CD14-positive monocyte (primary cell): ENCODE measurements at regions not wholly inside any gene's neighbourhood (a gene's known extent, or its start where the extent isn't known, plus 50 kb on each side); places are given as distances from the start of the nearest gene placed in this dataset. TPM values are rescaled to one million over a fixed set of nuclear protein-coding genes. Genes with fewer than 3 reads are reported as not detected.

Source experiments
- DNase-seq, 3 donors: peaks; one replicate each; pipeline ENCODE4 v3.0.0-alpha.2; 2011 to 2022
- H2AFZ ChIP-seq: 2 replicates; pipeline ENCODE4 v1.6.0; 2012; ENCODE audit warnings: mild to moderate bottlenecking, low read depth, low read length, inconsistent platforms; ENCODE audit not compliant: insufficient read depth, poor library complexity, severe bottlenecking
- H3K27ac ChIP-seq, 2 donors: 1 replicate in 1 of 2; 2 replicates in 1 of 2; pipeline ENCODE4 v1.5.1; 2012 to 2013; ENCODE audit warnings: low read length in 2 of 2, control low read depth in 1 of 2, inconsistent platforms in 1 of 2, low read depth in 1 of 2, mild to moderate bottlenecking in 1 of 2
- H3K27me3 ChIP-seq, 2 donors: one replicate each; pipeline versions ENCODE4 v1.6.0 to v1.6.1; 2011 to 2013; ENCODE audit warnings: low read length in 2 of 2; ENCODE audit not compliant: control insufficient read depth in 2 of 2, insufficient read depth in 2 of 2
- H3K36me3 ChIP-seq, 2 donors: replicated peaks in 1 of 2; 1 replicate in 1 of 2; 2 replicates in 1 of 2; pipeline versions ENCODE4 v1.5.1 to v1.6.1; 2012 to 2013; ENCODE audit warnings: low read length in 2 of 2, control low read depth in 1 of 2, inconsistent platforms in 1 of 2, mild to moderate bottlenecking in 1 of 2; ENCODE audit not compliant: insufficient read depth in 2 of 2, control insufficient read depth in 1 of 2
- H3K4me1 ChIP-seq, 2 donors: 1 replicate in 1 of 2; 2 replicates in 1 of 2; pipeline versions ENCODE4 v1.5.1 to v1.6.1; 2012 to 2013; ENCODE audit warnings: low read length in 2 of 2, control low read depth in 1 of 2, inconsistent platforms in 1 of 2, mild to moderate bottlenecking in 1 of 2, moderate library complexity in 1 of 2; ENCODE audit not compliant: insufficient read depth in 2 of 2, control insufficient read depth in 1 of 2
- H3K4me2 ChIP-seq: replicated peaks from 2 replicates; pipeline ENCODE3; 2012; ENCODE audit warnings: low read length, moderate library complexity, mild to moderate bottlenecking; ENCODE audit not compliant: poor library complexity, severe bottlenecking; ENCODE audit errors: extremely low read depth
- H3K4me3 ChIP-seq, 3 experiments: fragments of 200-600 bp in 1 of 3; sonication (generic) in 1 of 3; replicated peaks in 1 of 3; 1 replicate in 2 of 3; 2 replicates in 1 of 3; pipeline ENCODE4 v1.5.1; 2011 to 2013; ENCODE audit warnings: low read length in 3 of 3, mild to moderate bottlenecking in 3 of 3, control low read depth in 2 of 3, low read depth in 2 of 3, inconsistent platforms in 1 of 3, moderate library complexity in 1 of 3
- H3K79me2 ChIP-seq: 2 replicates; pipeline ENCODE4 v1.6.0; 2012; ENCODE audit warnings: mild to moderate bottlenecking, control low read depth, inconsistent platforms, low read length, moderate library complexity; ENCODE audit not compliant: insufficient read depth
- H3K9ac ChIP-seq: 2 replicates; pipeline ENCODE4 v1.6.0; 2017; ENCODE audit warnings: low read length, mild to moderate bottlenecking; ENCODE audit not compliant: insufficient read depth, poor library complexity, severe bottlenecking
- H3K9me3 ChIP-seq, 2 donors: replicated peaks in 1 of 2; 1 replicate in 1 of 2; 2 replicates in 1 of 2; pipeline versions ENCODE4 v1.5.1 to v1.6.1; 2012 to 2013; ENCODE audit warnings: low read length in 2 of 2, control low read depth in 1 of 2; ENCODE audit not compliant: control insufficient read depth in 1 of 2, insufficient read depth in 1 of 2
- H4K20me1 ChIP-seq: 2 replicates; pipeline ENCODE4 v1.6.0; 2012; ENCODE audit warnings: mild to moderate bottlenecking, low read length, control low read depth, moderate library complexity; ENCODE audit not compliant: insufficient read depth
- H3K27ac Mint-ChIP-seq, 7 donors: one replicate each; pipeline ENCODE4 v1.8.0; 2020; ENCODE audit warnings: mild to moderate bottlenecking in 7 of 7, mixed read lengths in 7 of 7, moderate library complexity in 6 of 7, inconsistent platforms in 2 of 7
- H3K27me3 Mint-ChIP-seq, 3 donors: one replicate each; pipeline ENCODE4 v1.8.0; 2021 to 2022; ENCODE audit warnings: low read depth in 3 of 3, mild to moderate bottlenecking in 3 of 3, mixed read lengths in 3 of 3, moderate library complexity in 3 of 3, inconsistent platforms in 1 of 3
- H3K36me3 Mint-ChIP-seq, 2 donors: one replicate each; pipeline ENCODE4 v1.8.0; 2020; ENCODE audit warnings: mixed read lengths in 2 of 2, inconsistent platforms in 1 of 2, mild to moderate bottlenecking in 1 of 2
- H3K4me1 Mint-ChIP-seq: one replicate; pipeline ENCODE4 v1.8.0; 2020; ENCODE audit warnings: mild to moderate bottlenecking, mixed read lengths
- H3K4me3 Mint-ChIP-seq, 2 donors: one replicate each; pipeline ENCODE4 v1.8.0; 2020; ENCODE audit warnings: mild to moderate bottlenecking in 2 of 2, mixed read lengths in 2 of 2, moderate library complexity in 1 of 2
- H3K9me3 Mint-ChIP-seq, 7 donors: one replicate each; pipeline ENCODE4 v1.8.0; 2020 to 2022; ENCODE audit warnings: mixed read lengths in 7 of 7, mild to moderate bottlenecking in 6 of 7, moderate library complexity in 6 of 7, inconsistent platforms in 2 of 7
- WGBS: methylation state at CpG from one replicate; pipeline ENCODE4 v1.1.5; 2013; ENCODE audit warnings: missing lambda C conversion rate; ENCODE audit not compliant: insufficient coverage; 5-methylcytosine and 5-hydroxymethylcytosine counted together
- intact Hi-C, 2 donors: fragments of 100-400 bp; cut with micrococcal nuclease; formaldehyde crosslinking; loops; one replicate each; pipeline versions ENCODE4 v1.15.0 to v1.15.1; 2023
- small RNA-seq: library from RNA; depleted of rRNA; stranded (forward); fragments of <200 nt; gene quantifications from one replicate; pipeline ENCODE3, GENCODE V24; 2012; ENCODE audit warnings: low read depth; ENCODE audit not compliant: insufficient read length
- TF ChIP-seq, protein P1 (sequence below): fragments of 200-600 bp; IDR thresholded peaks from one replicate; pipeline ENCODE4 v1.8.0; 2022; ENCODE audit warnings: antibody characterized with exemption, mild to moderate bottlenecking

DNA sequence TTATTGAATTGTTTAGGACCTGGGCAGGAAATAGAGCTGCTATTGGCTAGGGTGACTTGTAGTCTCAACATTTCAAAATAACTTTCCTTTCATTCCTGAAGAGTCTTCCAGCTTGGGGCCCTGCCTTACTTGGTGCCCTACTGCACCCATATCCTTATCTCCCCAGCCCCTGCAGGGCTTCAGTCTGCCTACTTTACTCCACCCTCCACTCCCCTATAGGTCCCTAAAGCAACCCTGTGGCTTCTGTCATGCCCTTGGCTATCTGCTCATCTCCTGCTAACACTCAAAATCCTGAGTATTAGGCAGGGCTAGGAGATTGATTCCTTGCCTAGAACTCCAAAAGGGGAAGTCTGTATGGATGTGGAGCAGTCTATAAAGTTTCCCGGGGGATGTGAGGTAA, 57.6 kb upstream of the PRKG2 start:
- H3K4me1 Mint-ChIP-seq = no peaks in the 10 kb centered on the region
- no peak overlapping the region for H3K4me2 ChIP-seq
- no peak overlapping the region for H3K27ac Mint-ChIP-seq
- H2AFZ ChIP-seq = no peak overlapping the region
- WGBS = no CpG with 5 or more reads among the region's 1 CpG
- H3K4me1 ChIP-seq = no peaks in the 10 kb centered on the region
- TF ChIP-seq, protein P1, sequence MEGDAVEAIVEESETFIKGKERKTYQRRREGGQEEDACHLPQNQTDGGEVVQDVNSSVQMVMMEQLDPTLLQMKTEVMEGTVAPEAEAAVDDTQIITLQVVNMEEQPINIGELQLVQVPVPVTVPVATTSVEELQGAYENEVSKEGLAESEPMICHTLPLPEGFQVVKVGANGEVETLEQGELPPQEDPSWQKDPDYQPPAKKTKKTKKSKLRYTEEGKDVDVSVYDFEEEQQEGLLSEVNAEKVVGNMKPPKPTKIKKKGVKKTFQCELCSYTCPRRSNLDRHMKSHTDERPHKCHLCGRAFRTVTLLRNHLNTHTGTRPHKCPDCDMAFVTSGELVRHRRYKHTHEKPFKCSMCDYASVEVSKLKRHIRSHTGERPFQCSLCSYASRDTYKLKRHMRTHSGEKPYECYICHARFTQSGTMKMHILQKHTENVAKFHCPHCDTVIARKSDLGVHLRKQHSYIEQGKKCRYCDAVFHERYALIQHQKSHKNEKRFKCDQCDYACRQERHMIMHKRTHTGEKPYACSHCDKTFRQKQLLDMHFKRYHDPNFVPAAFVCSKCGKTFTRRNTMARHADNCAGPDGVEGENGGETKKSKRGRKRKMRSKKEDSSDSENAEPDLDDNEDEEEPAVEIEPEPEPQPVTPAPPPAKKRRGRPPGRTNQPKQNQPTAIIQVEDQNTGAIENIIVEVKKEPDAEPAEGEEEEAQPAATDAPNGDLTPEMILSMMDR = no peak
- H3K27ac ChIP-seq = no peak overlapping the region
- no peaks in the 10 kb centered on the region for H4K20me1 ChIP-seq
- H3K9me3 Mint-ChIP-seq = peaks cover 2 to 14% (median 10%) of the 10 kb centered on the region in 7 donors
- peaks cover 0 to 3% (median 0%) of the 10 kb centered on the region in 3 donors for H3K27me3 Mint-ChIP-seq
- no peak overlapping the region for H3K9ac ChIP-seq
- H3K4me3 Mint-ChIP-seq = no peak overlapping the region
- no peaks in the 10 kb centered on the region for H3K9me3 ChIP-seq
- H3K36me3 ChIP-seq = no peaks in the 10 kb centered on the region
- intact Hi-C loops = no loop called here
- H3K4me3 ChIP-seq = no peak overlapping the region
- H3K27me3 ChIP-seq = no peaks in the 10 kb centered on the region
- H3K36me3 Mint-ChIP-seq = no peaks in the 10 kb centered on the region
- DNase-seq = no peak
- H3K79me2 ChIP-seq = no peaks in the 10 kb centered on the region

Small RNA genes in the stretch of these regions (small RNA-seq; reads per million reads assigned to genes)
- not detected for gene RNU5A-2P
